SK-N-SH treated with all-trans-retinoic acid at 6 μM for 48 hours (cell line): ENCODE measurements at regions not wholly inside any gene's neighbourhood (a gene's known extent, or its start where the extent isn't known, plus 50 kb on each side); places are given as distances from the start of the nearest gene placed in this dataset.
"Not testable (repeated sequence)": the region's sequence is repeated elsewhere in the genome, so short reads cannot be mapped to it uniquely, and the experiment has no call there.

Experiments used
- ATAC-seq: fragments of 200-7000 bp; cut with Tn5 transposase; 3 replicates; pipeline ENCODE4 v1.9.1; 2020; ENCODE audit warnings: mild to moderate bottlenecking, moderate library complexity
- BACH2 ChIP-seq: fragments of 250-450 bp; sonication (Bioruptor Pico); IDR thresholded peaks from 2 replicates; pipeline ENCODE4 v1.9.0; 2021; ENCODE audit warnings: mild to moderate bottlenecking, borderline replicate concordance
- CREB5 ChIP-seq: fragments of 250-450 bp; sonication (Bioruptor Pico); IDR thresholded peaks from 2 replicates; pipeline ENCODE4 v1.5.1; 2020; ENCODE audit warnings: low read depth, mild to moderate bottlenecking, moderate library complexity
- CSDC2 ChIP-seq: fragments of 250-450 bp; sonication (Bioruptor Pico); IDR thresholded peaks from 2 replicates; pipeline ENCODE4 v1.5.0; 2020; ENCODE audit warnings: mild to moderate bottlenecking, moderate library complexity
- CSRNP3 ChIP-seq: fragments of 250-450 bp; sonication (Bioruptor Pico); IDR thresholded peaks from 2 replicates; pipeline ENCODE4 v1.5.1; 2021; ENCODE audit warnings: mild to moderate bottlenecking, moderate library complexity
- ESRRG ChIP-seq: fragments of 250-450 bp; sonication (Bioruptor Pico); IDR thresholded peaks from 2 replicates; pipeline ENCODE4 v1.6.1; 2021; ENCODE audit warnings: mild to moderate bottlenecking
- GLIS3 ChIP-seq: fragments of 250-450 bp; sonication (Bioruptor Pico); IDR thresholded peaks from 2 replicates; pipeline ENCODE4 v1.5.0; 2020; ENCODE audit warnings: mild to moderate bottlenecking, moderate library complexity
- ISL1 ChIP-seq: fragments of 250-450 bp; sonication (Bioruptor Pico); IDR thresholded peaks from 2 replicates; pipeline ENCODE4 v2.1.2; 2022; ENCODE audit warnings: mild to moderate bottlenecking, moderate library complexity
- OSR1 ChIP-seq: fragments of 250-450 bp; sonication (Bioruptor Pico); IDR thresholded peaks from 2 replicates; pipeline ENCODE4 v1.8.0; 2022; ENCODE audit warnings: moderate library complexity, mild to moderate bottlenecking, inconsistent platforms
- PATZ1 ChIP-seq: fragments of 250-450 bp; sonication (Bioruptor Pico); IDR thresholded peaks from 2 replicates; pipeline ENCODE4 v1.8.0; 2020; ENCODE audit warnings: mild to moderate bottlenecking, moderate library complexity, borderline replicate concordance
- PPARA ChIP-seq: fragments of 250-450 bp; sonication (Bioruptor Pico); IDR thresholded peaks from 2 replicates; pipeline ENCODE4 v1.5.0; 2020; ENCODE audit warnings: mild to moderate bottlenecking, borderline replicate concordance
- RARB ChIP-seq: fragments of 250-450 bp; sonication (Bioruptor Pico); IDR thresholded peaks from 2 replicates; pipeline ENCODE4 v1.8.0; 2021; ENCODE audit warnings: mild to moderate bottlenecking, moderate library complexity
- SNAI2 ChIP-seq: fragments of 250-450 bp; sonication (Bioruptor Pico); IDR thresholded peaks from 2 replicates; pipeline ENCODE4 v1.5.0; 2020; ENCODE audit warnings: mild to moderate bottlenecking, moderate library complexity
- TCF4 ChIP-seq: fragments of 250-450 bp; sonication (Bioruptor Pico); IDR thresholded peaks from 2 replicates; pipeline ENCODE4 v1.8.0; 2021; ENCODE audit warnings: mild to moderate bottlenecking, moderate library complexity, borderline replicate concordance
- TOX ChIP-seq: fragments of 250-450 bp; sonication (Bioruptor Pico); IDR thresholded peaks from 2 replicates; pipeline ENCODE4 v1.8.0; 2021; ENCODE audit warnings: mild to moderate bottlenecking, moderate library complexity, borderline replicate concordance
- TSHZ2 ChIP-seq: fragments of 250-450 bp; sonication (Bioruptor Pico); IDR thresholded peaks from 2 replicates; pipeline ENCODE4 v1.5.0; 2020; ENCODE audit warnings: mild to moderate bottlenecking, moderate library complexity
- ZC3H10 ChIP-seq: fragments of 250-450 bp; sonication (Bioruptor Pico); IDR thresholded peaks from 2 replicates; pipeline ENCODE4 v1.5.1; 2021; ENCODE audit warnings: mild to moderate bottlenecking, moderate library complexity
- ZFP3 ChIP-seq: fragments of 250-450 bp; sonication (Bioruptor Pico); IDR thresholded peaks from 2 replicates; pipeline ENCODE4 v1.5.0; 2020; ENCODE audit warnings: mild to moderate bottlenecking, moderate library complexity
- ZFP30 ChIP-seq: fragments of 450-650 bp; formaldehyde crosslinking; IDR thresholded peaks from 2 replicates; pipeline ENCODE4 v1.5.0; 2022; ENCODE audit warnings: mild to moderate bottlenecking, moderate library complexity
- ZNF565 ChIP-seq: fragments of 450-650 bp; formaldehyde crosslinking; conservative IDR thresholded peaks from 2 replicates; pipeline ENCODE4 v1.5.0; 2020; ENCODE audit warnings: low read depth, mild to moderate bottlenecking, moderate library complexity
- ZNF70 ChIP-seq: fragments of 450-650 bp; formaldehyde crosslinking; IDR thresholded peaks from 2 replicates; pipeline ENCODE4 v1.5.0; 2020; ENCODE audit warnings: mild to moderate bottlenecking, moderate library complexity
- ZNF8 ChIP-seq: fragments of 450-650 bp; formaldehyde crosslinking; IDR thresholded peaks from 2 replicates; pipeline ENCODE4 v1.5.0; 2020; ENCODE audit warnings: mild to moderate bottlenecking, moderate library complexity

- no peak for TF ChIP-seq ZNF8
- no peak for TF ChIP-seq OSR1
- no peak for TF ChIP-seq ESRRG (CRISPR knock-in tag)
- no peak for ATAC-seq
Measured at GRCh38 chr3:165919284-165919683, 82.1 kb upstream of the BCHE start.

- no peak for ATAC-seq
- no peak for TF ChIP-seq ISL1 (CRISPR knock-in tag)
- TF ChIP-seq PPARA (CRISPR knock-in tag): no peak
- no peak for TF ChIP-seq ZFP3 (CRISPR knock-in tag)
- TF ChIP-seq, all 23 proteins: peak for 0
Measured at GRCh38 chr3:165918657-165918979, 81.4 kb upstream of the BCHE start.

GRCh38 chr3:165917938-165918656 lies 80.9 kb upstream of the BCHE start:
- not testable (repeated sequence) for ATAC-seq

GRCh38 chr3:165915104-165915503 lies 77.9 kb upstream of the BCHE start:
- ATAC-seq: not testable (repeated sequence)

GRCh38 chr3:165903885-165904630 lies 66.8 kb upstream of the BCHE start:
- ATAC-seq: no peak
- TF ChIP-seq RARB (CRISPR knock-in tag) (no peak), TSHZ2 (CRISPR knock-in tag) (no peak), GLIS3 (CRISPR knock-in tag) (no peak), ISL1 (CRISPR knock-in tag) (no peak), BACH2 (CRISPR knock-in tag) (no peak), ZNF70 (CRISPR knock-in tag) (no peak), SNAI2 (CRISPR knock-in tag) (no peak), ZNF565 (CRISPR knock-in tag) (no peak), OSR1 (no peak), TCF4 (CRISPR knock-in tag) (no peak), CSDC2 (CRISPR knock-in tag) (no peak), ZFP30 (no peak), ESRRG (CRISPR knock-in tag) (no peak), PATZ1 (CRISPR knock-in tag) (no peak), ZC3H10 (CRISPR knock-in tag) (no peak), ZNF8 (no peak)

- ATAC-seq: no peak
- TF ChIP-seq BACH2 (CRISPR knock-in tag) (no peak), CSDC2 (CRISPR knock-in tag) (no peak), RARB (CRISPR knock-in tag) (no peak), PATZ1 (CRISPR knock-in tag) (no peak), ZFP3 (CRISPR knock-in tag) (no peak), CREB5 (no peak), GLIS3 (CRISPR knock-in tag) (no peak), TOX (CRISPR knock-in tag) (no peak), ZNF565 (CRISPR knock-in tag) (no peak), ESRRG (CRISPR knock-in tag) (no peak), CSRNP3 (CRISPR knock-in tag) (no peak), SNAI2 (CRISPR knock-in tag) (no peak), ZNF8 (no peak), ZNF70 (CRISPR knock-in tag) (no peak)
Measured at GRCh38 chr3:165899066-165899465, 61.8 kb upstream of the BCHE start.
